ENCODE measurements at regions not wholly inside any gene's neighbourhood (a gene's known extent, or its start where the extent isn't known, plus 50 kb on each side); places are given as distances from the start of the nearest gene placed in this dataset.

GRCh38 chrY:7796128-7796527 lies 884.6 kb upstream of the AMELY start:
- no peak for DNase-seq
- no peak overlapping the region for H3K27ac Mint-ChIP-seq
- no peaks in the 10 kb centered on the region for H3K9me3 Mint-ChIP-seq
- CTCF ChIA-PET, result no interaction called here
- no peaks in the 10 kb centered on the region for H3K4me1 Mint-ChIP-seq (ENCODE audit: low read depth)
- H3K4me3 Mint-ChIP-seq, result no peak overlapping the region
- no peak overlapping the region for H3K4me3 ChIP-seq (ENCODE audit: low read length)
- H3K27me3 ChIP-seq (ENCODE audit: control insufficient read depth in 1 of 2, insufficient read depth in 2 of 2, low read length in 2 of 2), result no peaks in the 10 kb centered on the region
- H3K4me1 ChIP-seq (ENCODE audit: insufficient read depth, low read length), result no peaks in the 10 kb centered on the region
- intact Hi-C loops (cut with DNase I, micrococcal nuclease), result no loop called here
- no peak overlapping the region for H3K27ac ChIP-seq (ENCODE audit: low read depth in 1 of 2, low read length in 2 of 2)
- no peak for ATAC-seq (ENCODE audit: poor library complexity)
- peaks cover 4% of the 10 kb centered on the region for H3K27me3 Mint-ChIP-seq
- TF ChIP-seq CTCF (IDR thresholded peaks at IDR 0.05), result no peak
- H3K9me3 ChIP-seq (ENCODE audit: control insufficient read depth in 1 of 2, insufficient read depth in 1 of 2, low read length in 2 of 2), result no peaks in the 10 kb centered on the region
- H3K36me3 ChIP-seq (ENCODE audit: insufficient read depth, low read length), result no peaks in the 10 kb centered on the region
- no peaks in the 10 kb centered on the region for H3K36me3 Mint-ChIP-seq (ENCODE audit: low read depth)
- POLR2A ChIA-PET, result no interaction called here

- DNase-seq, result no peak
- H3K36me3 ChIP-seq (ENCODE audit: insufficient read depth, low read length), result no peaks in the 10 kb centered on the region
- no peaks in the 10 kb centered on the region for H3K4me1 Mint-ChIP-seq (ENCODE audit: low read depth)
- CTCF ChIA-PET, result no interaction called here
- H3K27ac Mint-ChIP-seq, result no peak overlapping the region
- no peaks in the 10 kb centered on the region for H3K36me3 Mint-ChIP-seq (ENCODE audit: low read depth)
- POLR2A ChIA-PET, result no interaction called here
- no peak overlapping the region for H3K4me3 ChIP-seq (ENCODE audit: low read length)
- H3K9me3 ChIP-seq (ENCODE audit: control insufficient read depth in 1 of 2, insufficient read depth in 1 of 2, low read length in 2 of 2), result no peaks in the 10 kb centered on the region
- H3K9me3 Mint-ChIP-seq, result no peaks in the 10 kb centered on the region
- no peak overlapping the region for H3K27ac ChIP-seq (ENCODE audit: low read depth in 1 of 2, low read length in 2 of 2)
- H3K4me1 ChIP-seq (ENCODE audit: insufficient read depth, low read length), result no peaks in the 10 kb centered on the region
- no peak overlapping the region for H3K4me3 Mint-ChIP-seq
- no peaks in the 10 kb centered on the region for H3K27me3 ChIP-seq (ENCODE audit: control insufficient read depth in 1 of 2, insufficient read depth in 2 of 2, low read length in 2 of 2)
- H3K27me3 Mint-ChIP-seq, result peaks cover 4% of the 10 kb centered on the region
- intact Hi-C loops (cut with DNase I, micrococcal nuclease), result no loop called here
- ATAC-seq (ENCODE audit: poor library complexity), result no peak
- TF ChIP-seq CTCF (IDR thresholded peaks at IDR 0.05), result no peak
These were observed 882.9 kb upstream of the AMELY start for GRCh38 chrY:7794441-7794840.

- intact Hi-C loops (cut with DNase I, micrococcal nuclease), result no loop called here
- Histone ChIP-seq H3K9me3 (ENCODE audit: control insufficient read depth in 1 of 2, insufficient read depth in 1 of 2, low read length in 2 of 2) (no peaks in the 10 kb centered on the region), H3K4me1 (ENCODE audit: insufficient read depth, low read length) (no peaks in the 10 kb centered on the region), H3K4me3 (ENCODE audit: low read length) (no peak overlapping the region), H3K27me3 (ENCODE audit: control insufficient read depth in 1 of 2, insufficient read depth in 2 of 2, low read length in 2 of 2) (no peaks in the 10 kb centered on the region), H3K36me3 (ENCODE audit: insufficient read depth, low read length) (no peaks in the 10 kb centered on the region), H3K27ac (ENCODE audit: low read depth in 1 of 2, low read length in 2 of 2) (no peak overlapping the region)
- Mint-ChIP-seq H3K4me3 (no peak overlapping the region), H3K4me1 (ENCODE audit: low read depth) (no peaks in the 10 kb centered on the region), H3K27ac (no peak overlapping the region), H3K27me3 (peaks cover 4% of the 10 kb centered on the region), H3K36me3 (ENCODE audit: low read depth) (no peaks in the 10 kb centered on the region), H3K9me3 (no peaks in the 10 kb centered on the region)
- POLR2A ChIA-PET, result no interaction called here
- DNase-seq, result no peak
- no peak for TF ChIP-seq CTCF (IDR thresholded peaks at IDR 0.05)
- CTCF ChIA-PET, result no interaction called here
- no peak for ATAC-seq (ENCODE audit: poor library complexity)
These were observed 882.4 kb upstream of the AMELY start for GRCh38 chrY:7793989-7794388.

Measured in CD4-positive, alpha-beta T cell (primary cell).